HUES64 (cell line): ENCODE measurements at regions not wholly inside any gene's neighbourhood (a gene's known extent, or its start where the extent isn't known, plus 50 kb on each side); places are given as distances from the start of the nearest gene placed in this dataset.

Experiments
- H3K27ac ChIP-seq: 2 replicates; pipeline ENCODE4 v1.7.0; 2013; ENCODE audit warnings: low read depth, low read length, inconsistent platforms
- H3K27me3 ChIP-seq: 2 replicates; pipeline ENCODE4 v1.6.1; 2013; ENCODE audit warnings: mild to moderate bottlenecking, low read length; ENCODE audit not compliant: insufficient read depth
- H3K36me3 ChIP-seq: 2 replicates; pipeline ENCODE4 v1.6.1; 2013; ENCODE audit warnings: mild to moderate bottlenecking, low read length; ENCODE audit not compliant: insufficient read depth
- H3K4me1 ChIP-seq: 2 replicates; pipeline ENCODE4 v1.6.1; 2013; ENCODE audit warnings: mild to moderate bottlenecking, low read length, moderate library complexity; ENCODE audit not compliant: insufficient read depth
- H3K4me3 ChIP-seq: 2 replicates; pipeline ENCODE4 v1.5.1; 2013; ENCODE audit warnings: mild to moderate bottlenecking, low read length, moderate library complexity
- H3K9ac ChIP-seq: 2 replicates; pipeline ENCODE4 v1.6.1; 2013; ENCODE audit warnings: mild to moderate bottlenecking, low read depth, low read length
- H3K9me3 ChIP-seq: 2 replicates; pipeline ENCODE4 v1.6.1; 2013; ENCODE audit warnings: low read depth, low read length; ENCODE audit not compliant: insufficient read depth
- WGBS: fragments of 150-250, 120-280 bp; methylation state at CpG from one replicate; pipeline ENCODE4 v1.1.7; 2013; ENCODE audit warnings: missing lambda C conversion rate; 5-methylcytosine and 5-hydroxymethylcytosine counted together

DNA sequence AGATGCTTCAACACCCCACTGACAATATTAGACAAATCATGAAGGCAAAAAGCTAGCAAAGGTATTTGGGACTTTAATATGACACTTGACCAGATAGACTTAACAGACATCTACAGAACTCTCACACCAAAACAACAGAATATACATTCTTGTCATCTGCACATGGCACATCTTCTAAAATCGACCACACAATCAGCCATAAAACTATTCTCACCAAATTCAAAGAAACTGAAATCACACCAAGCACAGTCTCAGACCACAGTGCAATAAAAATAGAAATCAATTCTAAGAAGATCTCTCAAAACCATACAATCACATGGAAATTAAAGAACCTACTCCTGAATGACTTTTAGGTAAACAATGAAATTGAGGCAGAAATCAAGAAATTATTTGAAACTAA is 340.8 kb downstream of the PPP1R2C start:
- H3K9ac ChIP-seq: no peak overlapping the region
- H3K27ac ChIP-seq: no peak overlapping the region
- WGBS: 79% methylated on average over 1 of the region's 1 CpG
- no peaks in the 10 kb centered on the region for H3K9me3 ChIP-seq
- no peaks in the 10 kb centered on the region for H3K4me1 ChIP-seq
- H3K27me3 ChIP-seq: no peaks in the 10 kb centered on the region
- no peak overlapping the region for H3K4me3 ChIP-seq
- H3K36me3 ChIP-seq: no peaks in the 10 kb centered on the region

DNA sequence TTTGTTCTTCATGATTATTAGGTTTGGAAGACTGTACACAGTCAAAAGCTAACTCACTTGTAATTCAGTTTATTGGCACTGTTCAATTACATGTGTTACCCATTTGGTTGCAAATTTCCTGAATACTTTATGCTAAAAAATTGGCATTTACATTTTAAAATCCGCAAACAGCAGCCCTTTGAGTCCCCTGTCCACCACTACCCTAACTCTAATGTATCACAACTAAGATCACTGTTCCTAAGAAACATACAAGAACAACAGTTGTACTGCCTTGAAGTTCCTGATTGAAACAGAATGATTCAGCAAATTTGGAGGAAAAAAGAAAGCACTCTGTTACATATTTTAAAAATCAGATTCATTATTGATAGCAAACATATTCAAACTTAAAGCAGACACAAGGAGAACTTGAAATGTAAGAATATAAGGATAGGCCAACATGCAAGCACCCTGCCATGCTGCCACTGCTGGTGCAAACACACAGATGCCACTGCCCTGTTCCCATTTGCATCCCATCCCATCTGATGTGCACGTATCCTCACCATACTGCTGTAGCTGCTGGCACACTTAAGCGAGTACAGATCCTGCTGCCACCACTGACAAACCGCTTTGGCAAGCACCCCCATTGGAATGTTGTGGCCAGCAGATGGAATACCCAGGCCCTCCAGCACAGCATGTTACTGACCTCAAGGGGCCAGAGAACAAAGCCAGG is 343.4 kb downstream of the PPP1R2C start:
- WGBS: 93% methylated on average over 4 of the region's 4 CpGs

DNA sequence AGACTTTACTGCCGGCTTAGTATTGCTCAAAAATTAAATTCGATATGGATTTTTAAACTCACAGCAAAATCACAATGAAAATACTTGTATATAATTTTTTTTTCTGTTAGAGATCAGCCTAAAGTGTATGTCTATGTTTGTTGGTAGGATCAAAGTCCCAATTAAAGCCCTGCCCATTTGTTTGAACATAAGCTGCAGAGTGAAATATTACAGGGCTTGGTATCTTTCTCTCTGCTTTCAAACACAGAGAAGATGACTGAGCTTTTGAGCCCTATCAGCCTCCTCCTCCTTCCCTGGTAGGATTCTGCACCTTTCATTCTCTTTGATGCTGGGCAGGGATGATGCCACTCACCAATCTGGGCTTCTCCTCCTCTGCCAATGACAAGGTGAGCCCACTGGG is 345.4 kb downstream of the PPP1R2C start:
- Histone ChIP-seq H3K4me3 (no peak overlapping the region), H3K9ac (no peak overlapping the region), H3K4me1 (no peaks in the 10 kb centered on the region), H3K27me3 (no peaks in the 10 kb centered on the region), H3K27ac (no peak overlapping the region), H3K36me3 (no peaks in the 10 kb centered on the region), H3K9me3 (no peaks in the 10 kb centered on the region)
- WGBS: no CpG with 5 or more reads among the region's 2 CpGs

More for the DNA sequence above, 343.4 kb downstream of the PPP1R2C start:
- no peak overlapping the region for H3K27ac ChIP-seq
- H3K9me3 ChIP-seq: no peaks in the 10 kb centered on the region
- no peaks in the 10 kb centered on the region for H3K4me1 ChIP-seq
- H3K36me3 ChIP-seq: no peaks in the 10 kb centered on the region
- no peaks in the 10 kb centered on the region for H3K27me3 ChIP-seq
- H3K9ac ChIP-seq: no peak overlapping the region
- H3K4me3 ChIP-seq: no peak overlapping the region

DNA sequence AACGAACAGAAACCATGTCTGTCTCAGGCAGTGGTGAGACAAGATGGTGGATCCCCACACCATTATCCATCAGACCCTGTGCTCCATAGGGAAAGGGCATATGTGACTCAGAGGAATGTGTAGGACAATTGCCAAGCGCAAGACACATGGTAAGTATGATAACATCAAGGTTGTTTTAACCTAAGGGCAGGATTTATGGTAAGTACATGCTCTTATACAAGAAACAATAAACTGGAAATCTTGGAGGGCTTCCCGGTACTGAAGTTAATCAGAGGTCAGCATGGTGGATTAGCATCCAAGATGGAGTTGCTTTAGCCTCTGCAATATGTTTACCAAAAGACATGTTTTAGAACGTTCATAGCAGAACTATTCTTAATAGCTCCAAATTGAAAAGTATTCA is 355.0 kb downstream of the PPP1R2C start:
- 95% methylated on average over 2 of the region's 4 CpGs for WGBS
- Histone ChIP-seq H3K4me1 (no peaks in the 10 kb centered on the region), H3K9me3 (no peaks in the 10 kb centered on the region), H3K27me3 (no peaks in the 10 kb centered on the region), H3K9ac (no peak overlapping the region), H3K36me3 (no peaks in the 10 kb centered on the region), H3K27ac (no peak overlapping the region), H3K4me3 (no peak overlapping the region)

DNA sequence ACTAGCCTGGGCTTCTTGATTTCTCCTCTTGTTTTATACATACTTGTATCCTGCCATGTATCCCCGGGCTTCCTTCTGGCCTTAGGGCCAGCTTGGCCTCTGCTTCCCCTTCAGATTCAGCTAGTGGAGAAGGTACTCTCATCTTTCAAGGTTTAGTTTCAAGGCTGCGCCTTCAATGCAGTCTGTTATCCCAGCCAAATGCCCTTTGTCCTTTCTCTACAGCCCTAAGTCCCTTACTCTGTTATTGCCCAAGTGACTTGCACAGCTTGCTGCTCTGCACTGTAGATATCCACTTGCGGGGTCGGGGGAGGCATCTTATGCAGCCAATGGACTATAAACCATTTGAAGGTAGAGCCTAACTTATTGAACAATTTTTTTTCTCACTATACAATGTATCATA is 357.5 kb downstream of the PPP1R2C start:
- 98% methylated on average over 4 of the region's 4 CpGs for WGBS
- H3K27ac ChIP-seq: no peak overlapping the region
- no peak overlapping the region for H3K9ac ChIP-seq
- H3K36me3 ChIP-seq: no peaks in the 10 kb centered on the region
- no peaks in the 10 kb centered on the region for H3K9me3 ChIP-seq
- H3K27me3 ChIP-seq: no peaks in the 10 kb centered on the region
- no peaks in the 10 kb centered on the region for H3K4me1 ChIP-seq
- H3K4me3 ChIP-seq: no peak overlapping the region

DNA sequence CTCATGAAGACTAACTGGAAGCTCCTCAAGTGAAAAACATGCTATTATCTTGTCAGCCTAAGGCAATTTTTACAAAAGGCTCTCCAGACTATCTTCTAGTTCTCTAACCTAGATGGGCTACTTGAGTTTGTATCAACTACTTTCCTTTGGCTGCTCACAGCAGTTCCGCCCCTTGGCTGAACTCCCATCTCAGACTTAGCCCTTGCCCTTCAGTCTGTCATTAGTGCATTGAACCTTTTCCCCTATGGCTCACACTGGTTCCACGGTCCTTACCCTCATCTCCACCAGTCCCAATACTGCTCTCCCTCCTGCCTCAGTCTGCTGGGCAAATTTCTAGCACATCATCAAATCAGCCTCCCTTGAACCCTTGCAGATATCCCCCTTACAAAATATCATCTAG is 362.3 kb downstream of the PPP1R2C start:
- no peak overlapping the region for H3K9ac ChIP-seq
- no peaks in the 10 kb centered on the region for H3K36me3 ChIP-seq
- no peak overlapping the region for H3K27ac ChIP-seq
- H3K4me3 ChIP-seq: no peak overlapping the region
- H3K9me3 ChIP-seq: no peaks in the 10 kb centered on the region
- H3K4me1 ChIP-seq: no peaks in the 10 kb centered on the region
- no peaks in the 10 kb centered on the region for H3K27me3 ChIP-seq
- 89% methylated on average over 2 of the region's 2 CpGs for WGBS

DNA sequence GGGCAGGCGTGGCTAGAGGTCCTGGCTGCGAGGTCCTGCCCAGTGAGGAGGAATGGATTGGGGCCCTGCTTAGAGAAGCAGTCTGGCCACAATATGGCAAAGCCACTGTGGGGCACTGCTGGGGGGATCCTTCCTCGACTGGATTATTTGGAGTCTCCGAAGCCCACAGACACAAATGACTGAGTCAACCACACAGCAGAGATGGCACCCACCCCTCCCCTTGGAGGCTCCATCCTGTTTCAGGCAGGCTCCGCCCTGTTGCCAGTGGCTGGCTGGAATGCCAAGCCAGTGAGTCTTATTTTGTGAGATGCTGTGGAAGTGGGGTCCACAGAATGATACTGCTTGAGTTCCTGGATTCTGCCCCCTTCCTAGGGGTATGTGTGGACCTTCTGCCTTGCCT is 363.9 kb downstream of the PPP1R2C start:
- Histone ChIP-seq H3K36me3 (no peaks in the 10 kb centered on the region), H3K9me3 (no peaks in the 10 kb centered on the region), H3K27me3 (no peaks in the 10 kb centered on the region), H3K4me3 (no peak overlapping the region), H3K9ac (no peak overlapping the region), H3K27ac (no peak overlapping the region), H3K4me1 (no peaks in the 10 kb centered on the region)
- 94% methylated on average over 5 of the region's 5 CpGs for WGBS

DNA sequence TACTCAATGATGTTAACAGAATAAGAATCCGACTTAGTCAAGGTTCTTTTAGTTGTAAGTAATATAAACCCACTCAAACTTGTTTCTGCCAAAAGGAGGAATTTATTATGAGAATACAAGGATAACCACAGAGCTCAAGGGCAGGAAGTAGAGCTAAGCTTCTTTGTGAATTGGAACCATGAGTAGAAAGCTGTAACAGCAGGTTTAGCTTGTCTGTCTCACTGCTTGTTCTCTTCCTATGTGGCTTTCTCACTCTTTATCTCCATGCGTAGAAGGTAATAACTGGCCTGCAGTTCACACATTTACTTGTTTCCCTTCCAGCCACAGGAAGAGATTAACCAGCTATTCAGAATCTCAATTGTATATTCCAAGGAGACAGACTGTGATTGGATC is 378.3 kb downstream of the PPP1R2C start:
- WGBS: 92% methylated on average over 1 of the region's 2 CpGs
- no peak overlapping the region for H3K27ac ChIP-seq
- no peaks in the 10 kb centered on the region for H3K9me3 ChIP-seq
- no peaks in the 10 kb centered on the region for H3K36me3 ChIP-seq
- no peak overlapping the region for H3K4me3 ChIP-seq
- no peaks in the 10 kb centered on the region for H3K27me3 ChIP-seq
- no peaks in the 10 kb centered on the region for H3K4me1 ChIP-seq
- no peak overlapping the region for H3K9ac ChIP-seq

DNA sequence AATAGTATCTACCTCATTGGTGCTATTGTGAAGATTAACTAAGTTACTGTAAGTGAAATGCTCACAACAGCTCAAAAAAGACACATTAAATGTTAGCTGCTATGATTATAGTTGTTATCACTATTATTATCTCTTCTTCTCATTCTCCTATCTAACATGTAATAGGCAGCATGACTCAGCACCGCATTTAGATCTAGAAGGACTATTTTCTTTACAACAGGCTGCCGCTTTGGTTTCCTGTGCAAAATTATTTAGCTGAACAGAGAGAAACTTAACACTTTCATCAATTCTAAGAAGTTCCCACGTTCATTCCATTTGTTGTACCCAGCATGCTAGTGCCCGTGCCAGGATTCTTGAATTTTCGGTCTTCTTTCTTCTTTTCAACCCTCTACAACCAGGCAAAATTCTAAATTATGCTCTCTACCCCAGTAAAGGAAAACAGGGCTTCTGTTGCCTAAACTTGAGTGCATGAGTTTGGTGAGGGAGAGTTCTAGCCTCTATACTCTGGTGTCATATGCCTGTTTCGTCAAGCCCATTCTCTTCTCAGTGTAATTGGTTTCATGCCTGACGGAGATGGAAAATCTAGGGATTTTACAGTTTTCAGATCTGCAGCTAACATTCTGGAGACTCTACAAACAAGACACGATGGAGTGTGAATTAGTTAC is 378.9 kb downstream of the PPP1R2C start:
- H3K36me3 ChIP-seq: no peaks in the 10 kb centered on the region
- no peaks in the 10 kb centered on the region for H3K4me1 ChIP-seq
- no peak overlapping the region for H3K27ac ChIP-seq
- H3K27me3 ChIP-seq: no peaks in the 10 kb centered on the region
- WGBS: 95% methylated on average over 8 of the region's 8 CpGs
- no peak overlapping the region for H3K4me3 ChIP-seq
- H3K9ac ChIP-seq: no peak overlapping the region
- H3K9me3 ChIP-seq: no peaks in the 10 kb centered on the region

DNA sequence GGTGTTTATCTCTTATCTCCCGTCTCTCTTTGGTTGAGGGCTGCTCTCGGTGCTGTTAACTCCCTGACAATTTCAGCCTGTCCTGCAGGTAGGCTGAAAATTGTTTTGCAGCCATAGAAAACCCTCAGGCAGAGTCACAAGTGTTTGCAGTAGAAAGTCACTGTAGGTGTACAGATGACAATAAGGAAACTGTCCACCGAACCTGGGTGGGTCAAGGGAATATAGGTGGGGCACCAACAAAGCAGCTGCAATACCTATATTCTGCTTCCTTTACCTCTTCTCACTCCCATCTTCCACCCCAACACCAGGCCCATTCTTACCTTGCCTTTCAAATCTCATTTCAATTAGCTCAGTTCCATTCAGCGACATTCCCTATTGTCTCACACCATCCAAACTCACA is 381.8 kb downstream of the PPP1R2C start:
- no peaks in the 10 kb centered on the region for H3K9me3 ChIP-seq
- H3K27me3 ChIP-seq: no peaks in the 10 kb centered on the region
- WGBS: 95% methylated on average over 4 of the region's 4 CpGs

DNA sequence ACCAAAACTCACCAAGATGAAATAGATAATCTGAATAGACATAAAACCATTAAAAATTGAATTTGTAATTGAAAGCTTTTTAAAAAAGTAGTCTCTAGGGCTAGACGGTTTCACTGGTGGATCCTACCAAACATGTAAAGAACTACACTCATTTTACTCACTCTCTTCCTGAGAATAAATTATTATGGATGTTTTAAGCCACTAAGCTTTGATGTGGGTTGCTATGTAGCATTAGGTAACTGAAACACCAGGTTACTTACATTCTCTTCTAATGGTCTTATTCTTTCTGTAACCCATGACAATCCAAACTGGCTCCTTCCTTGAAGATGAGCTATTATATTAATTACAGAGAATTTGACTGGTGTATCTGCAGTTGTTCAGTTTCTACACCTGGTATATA is 385.1 kb downstream of the PPP1R2C start:
- no peaks in the 10 kb centered on the region for H3K27me3 ChIP-seq
- no peak overlapping the region for H3K4me3 ChIP-seq
- H3K4me1 ChIP-seq: no peaks in the 10 kb centered on the region
- no peaks in the 10 kb centered on the region for H3K36me3 ChIP-seq
- no CpG with 5 or more reads among the region's 1 CpG for WGBS
- no peak overlapping the region for H3K9ac ChIP-seq
- no peak overlapping the region for H3K27ac ChIP-seq
- H3K9me3 ChIP-seq: no peaks in the 10 kb centered on the region

More for the DNA sequence above, 381.8 kb downstream of the PPP1R2C start:
- Histone ChIP-seq H3K9ac (no peak overlapping the region), H3K27ac (no peak overlapping the region), H3K36me3 (no peaks in the 10 kb centered on the region), H3K4me3 (no peak overlapping the region), H3K4me1 (no peaks in the 10 kb centered on the region)
